Spleen (tissue), 7 donors: ENCODE measurements at regions not wholly inside any gene's neighbourhood (a gene's known extent, or its start where the extent isn't known, plus 50 kb on each side); places are given as distances from the start of the nearest gene placed in this dataset.

Source experiments
- POLR2A ChIP-seq, 3 donors: fragments of 450-650 bp; IDR thresholded peaks; one replicate each; pipeline ENCODE4 v1.5.1; 2017; ENCODE audit warnings: antibody characterized with exemption in 3 of 3, mild to moderate bottlenecking in 1 of 3
- POLR2AphosphoS5 ChIP-seq, 3 donors: sonication (generic); formaldehyde crosslinking; IDR thresholded peaks; one replicate each; pipeline ENCODE4 v1.5.1; 2017; ENCODE audit warnings: antibody characterized with exemption in 3 of 3
- TF ChIP-seq, protein P1 (sequence below), 11 experiments: fragments of 200-600 bp in 7 of 11; fragments of 450-650 bp in 4 of 11; sonication (generic) in 4 of 11; IDR thresholded peaks in 8 of 11; conservative IDR thresholded peaks in 3 of 11; 1 replicate in 7 of 11; 2 replicates in 4 of 11; pipeline versions ENCODE4 v1.4.0 to v1.8.0; 2016 to 2021; ENCODE audit warnings: antibody characterized with exemption in 11 of 11, inconsistent platforms in 4 of 11, mild to moderate bottlenecking in 1 of 11
- donor health status: DM: no; HTN: no; CAD: no; lungs with moderate emphysema.
- donor health status: DM: no; HTN: no; CAD: no.
- donor health status: DM: no; HTN: no; CAD: no.

DNA sequence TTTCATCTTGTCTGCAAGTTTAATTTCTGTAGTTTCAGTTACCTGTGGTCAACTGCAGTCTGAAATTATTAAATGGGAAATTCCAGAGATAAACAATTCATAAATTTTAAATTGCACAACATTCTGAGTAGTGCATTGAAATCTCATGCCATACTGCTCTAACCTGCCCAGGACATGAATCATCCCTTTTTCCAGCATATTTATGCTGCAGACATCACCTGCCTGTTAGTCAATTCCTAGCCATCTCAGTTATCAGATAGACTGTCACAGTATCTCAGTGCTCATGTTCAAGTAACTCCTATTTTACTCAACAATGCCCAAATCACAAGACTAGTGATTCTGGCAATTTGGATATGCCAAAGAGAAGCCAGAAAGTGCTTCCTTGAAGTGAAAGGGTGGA is 223.0 kb upstream of the GRIA1 start:
- TF ChIP-seq, protein P1, sequence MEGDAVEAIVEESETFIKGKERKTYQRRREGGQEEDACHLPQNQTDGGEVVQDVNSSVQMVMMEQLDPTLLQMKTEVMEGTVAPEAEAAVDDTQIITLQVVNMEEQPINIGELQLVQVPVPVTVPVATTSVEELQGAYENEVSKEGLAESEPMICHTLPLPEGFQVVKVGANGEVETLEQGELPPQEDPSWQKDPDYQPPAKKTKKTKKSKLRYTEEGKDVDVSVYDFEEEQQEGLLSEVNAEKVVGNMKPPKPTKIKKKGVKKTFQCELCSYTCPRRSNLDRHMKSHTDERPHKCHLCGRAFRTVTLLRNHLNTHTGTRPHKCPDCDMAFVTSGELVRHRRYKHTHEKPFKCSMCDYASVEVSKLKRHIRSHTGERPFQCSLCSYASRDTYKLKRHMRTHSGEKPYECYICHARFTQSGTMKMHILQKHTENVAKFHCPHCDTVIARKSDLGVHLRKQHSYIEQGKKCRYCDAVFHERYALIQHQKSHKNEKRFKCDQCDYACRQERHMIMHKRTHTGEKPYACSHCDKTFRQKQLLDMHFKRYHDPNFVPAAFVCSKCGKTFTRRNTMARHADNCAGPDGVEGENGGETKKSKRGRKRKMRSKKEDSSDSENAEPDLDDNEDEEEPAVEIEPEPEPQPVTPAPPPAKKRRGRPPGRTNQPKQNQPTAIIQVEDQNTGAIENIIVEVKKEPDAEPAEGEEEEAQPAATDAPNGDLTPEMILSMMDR (IDR thresholded peaks at IDR 0.05 in 8 of 11, conservative IDR thresholded peaks at IDR 0.05 in 3 of 11), result no peak
- no peak for TF ChIP-seq POLR2A (IDR thresholded peaks at IDR 0.05)
- TF ChIP-seq POLR2AphosphoS5 (IDR thresholded peaks at IDR 0.05), result no peak
